HL-60 (cell line): ENCODE measurements at regions not wholly inside any gene's neighbourhood (a gene's known extent, or its start where the extent isn't known, plus 50 kb on each side); places are given as distances from the start of the nearest gene placed in this dataset.
A peak's percentile ranks its signal among the peaks of the same experiment; 100 is the strongest.

Source experiments
- DNase-seq, 2 experiments: peaks; one replicate each; pipeline ENCODE4 v3.0.0-alpha.2; 2010 to 2020; ENCODE audit warnings: low read depth in 1 of 2, low spot score in 1 of 2
- H3K27ac ChIP-seq: fragments of 250-450 bp; sonication (Bioruptor Pico); replicated peaks from 2 replicates; pipeline ENCODE4 v1.5.1; 2020; ENCODE audit warnings: mild to moderate bottlenecking, moderate library complexity
- H3K27me3 ChIP-seq: fragments of 250-450 bp; sonication (Bioruptor Pico); 2 replicates; pipeline ENCODE4 v1.5.1; 2021; ENCODE audit warnings: mild to moderate bottlenecking, moderate library complexity; ENCODE audit not compliant: insufficient read depth, poor library complexity, severe bottlenecking
- H3K4me3 ChIP-seq: replicated peaks from 2 replicates; pipeline ENCODE4 v1.5.1; 2011; ENCODE audit warnings: mild to moderate bottlenecking, control low read depth, low read length; ENCODE audit not compliant: insufficient read depth
- GABPA ChIP-seq: IDR thresholded peaks from 2 replicates; pipeline ENCODE4 v1.6.1; 2012; ENCODE audit warnings: low read depth
- POLR2AphosphoS5 ChIP-seq: IDR thresholded peaks from 2 replicates; pipeline ENCODE4 v1.6.1; 2012; ENCODE audit warnings: low read depth
- SPI1 ChIP-seq: IDR thresholded peaks from 2 replicates; pipeline ENCODE4 v1.6.1; 2012; ENCODE audit warnings: low read depth, mild to moderate bottlenecking, borderline replicate concordance
- TF ChIP-seq, protein P1 (sequence below): IDR thresholded peaks from one replicate; pipeline ENCODE4 v1.5.1; 2011; ENCODE audit warnings: low read length, control low read depth, inconsistent platforms; ENCODE audit not compliant: insufficient read depth
- TF ChIP-seq, protein P2 (sequence below): IDR thresholded peaks from 2 replicates; pipeline ENCODE4 v1.6.1; 2012; ENCODE audit warnings: low read depth; ENCODE audit not compliant: insufficient replicate concordance

DNA sequence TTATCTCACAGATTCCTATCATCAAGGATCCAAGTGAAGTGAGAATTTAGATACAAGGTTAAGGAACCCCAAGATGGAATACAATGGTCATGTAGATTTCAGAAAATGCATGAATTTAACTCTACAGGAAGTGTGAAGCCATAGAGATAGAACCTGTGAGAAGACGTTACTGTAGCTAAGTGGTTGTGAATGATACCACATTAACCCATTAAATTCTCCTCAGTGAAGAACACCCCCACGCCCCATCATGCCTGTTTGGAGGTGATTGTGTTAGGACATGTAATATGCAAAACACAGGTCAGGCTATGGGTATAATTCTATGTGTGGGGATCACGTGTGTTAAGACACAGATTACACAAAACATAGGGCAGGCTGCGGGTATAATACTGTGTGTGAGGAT, 1166.7 kb downstream of the EFNB2 start:
- Histone ChIP-seq H3K4me3 (no peak overlapping the region), H3K27ac (no peak overlapping the region), H3K27me3 (no peaks in the 10 kb centered on the region)
- no peak for DNase-seq
- TF ChIP-seq, protein P1, sequence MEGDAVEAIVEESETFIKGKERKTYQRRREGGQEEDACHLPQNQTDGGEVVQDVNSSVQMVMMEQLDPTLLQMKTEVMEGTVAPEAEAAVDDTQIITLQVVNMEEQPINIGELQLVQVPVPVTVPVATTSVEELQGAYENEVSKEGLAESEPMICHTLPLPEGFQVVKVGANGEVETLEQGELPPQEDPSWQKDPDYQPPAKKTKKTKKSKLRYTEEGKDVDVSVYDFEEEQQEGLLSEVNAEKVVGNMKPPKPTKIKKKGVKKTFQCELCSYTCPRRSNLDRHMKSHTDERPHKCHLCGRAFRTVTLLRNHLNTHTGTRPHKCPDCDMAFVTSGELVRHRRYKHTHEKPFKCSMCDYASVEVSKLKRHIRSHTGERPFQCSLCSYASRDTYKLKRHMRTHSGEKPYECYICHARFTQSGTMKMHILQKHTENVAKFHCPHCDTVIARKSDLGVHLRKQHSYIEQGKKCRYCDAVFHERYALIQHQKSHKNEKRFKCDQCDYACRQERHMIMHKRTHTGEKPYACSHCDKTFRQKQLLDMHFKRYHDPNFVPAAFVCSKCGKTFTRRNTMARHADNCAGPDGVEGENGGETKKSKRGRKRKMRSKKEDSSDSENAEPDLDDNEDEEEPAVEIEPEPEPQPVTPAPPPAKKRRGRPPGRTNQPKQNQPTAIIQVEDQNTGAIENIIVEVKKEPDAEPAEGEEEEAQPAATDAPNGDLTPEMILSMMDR: no peak
- TF ChIP-seq POLR2AphosphoS5: no peak
- TF ChIP-seq, protein P2, sequence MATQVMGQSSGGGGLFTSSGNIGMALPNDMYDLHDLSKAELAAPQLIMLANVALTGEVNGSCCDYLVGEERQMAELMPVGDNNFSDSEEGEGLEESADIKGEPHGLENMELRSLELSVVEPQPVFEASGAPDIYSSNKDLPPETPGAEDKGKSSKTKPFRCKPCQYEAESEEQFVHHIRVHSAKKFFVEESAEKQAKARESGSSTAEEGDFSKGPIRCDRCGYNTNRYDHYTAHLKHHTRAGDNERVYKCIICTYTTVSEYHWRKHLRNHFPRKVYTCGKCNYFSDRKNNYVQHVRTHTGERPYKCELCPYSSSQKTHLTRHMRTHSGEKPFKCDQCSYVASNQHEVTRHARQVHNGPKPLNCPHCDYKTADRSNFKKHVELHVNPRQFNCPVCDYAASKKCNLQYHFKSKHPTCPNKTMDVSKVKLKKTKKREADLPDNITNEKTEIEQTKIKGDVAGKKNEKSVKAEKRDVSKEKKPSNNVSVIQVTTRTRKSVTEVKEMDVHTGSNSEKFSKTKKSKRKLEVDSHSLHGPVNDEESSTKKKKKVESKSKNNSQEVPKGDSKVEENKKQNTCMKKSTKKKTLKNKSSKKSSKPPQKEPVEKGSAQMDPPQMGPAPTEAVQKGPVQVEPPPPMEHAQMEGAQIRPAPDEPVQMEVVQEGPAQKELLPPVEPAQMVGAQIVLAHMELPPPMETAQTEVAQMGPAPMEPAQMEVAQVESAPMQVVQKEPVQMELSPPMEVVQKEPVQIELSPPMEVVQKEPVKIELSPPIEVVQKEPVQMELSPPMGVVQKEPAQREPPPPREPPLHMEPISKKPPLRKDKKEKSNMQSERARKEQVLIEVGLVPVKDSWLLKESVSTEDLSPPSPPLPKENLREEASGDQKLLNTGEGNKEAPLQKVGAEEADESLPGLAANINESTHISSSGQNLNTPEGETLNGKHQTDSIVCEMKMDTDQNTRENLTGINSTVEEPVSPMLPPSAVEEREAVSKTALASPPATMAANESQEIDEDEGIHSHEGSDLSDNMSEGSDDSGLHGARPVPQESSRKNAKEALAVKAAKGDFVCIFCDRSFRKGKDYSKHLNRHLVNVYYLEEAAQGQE: no peak
- TF ChIP-seq GABPA: no peak
- TF ChIP-seq SPI1: no peak

DNA sequence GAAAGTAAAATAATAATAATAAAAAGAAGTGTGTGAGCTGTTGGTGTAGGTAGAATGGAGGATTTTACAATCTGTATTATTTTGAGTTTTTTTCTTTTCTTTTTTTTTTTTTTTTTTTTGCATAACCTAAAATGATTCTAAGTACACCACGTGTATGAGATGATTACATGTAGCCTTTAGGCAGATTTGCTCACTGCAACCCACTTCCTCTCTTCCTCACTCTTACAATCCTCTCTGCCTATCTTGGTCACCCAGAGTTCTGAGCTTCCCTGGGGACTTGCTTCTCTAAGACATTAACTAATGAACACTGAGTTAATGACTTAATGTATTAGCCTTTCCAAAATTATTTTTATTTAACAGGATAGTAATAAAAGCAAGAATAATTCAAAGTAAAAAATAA, 1169.6 kb downstream of the EFNB2 start:
- no peak overlapping the region for H3K27ac ChIP-seq
- no peak overlapping the region for H3K4me3 ChIP-seq
- TF ChIP-seq SPI1: peak; percentile 95
- TF ChIP-seq GABPA: no peak
- H3K27me3 ChIP-seq: no peaks in the 10 kb centered on the region
- DNase-seq: peak; percentile 43 to 80

DNA sequence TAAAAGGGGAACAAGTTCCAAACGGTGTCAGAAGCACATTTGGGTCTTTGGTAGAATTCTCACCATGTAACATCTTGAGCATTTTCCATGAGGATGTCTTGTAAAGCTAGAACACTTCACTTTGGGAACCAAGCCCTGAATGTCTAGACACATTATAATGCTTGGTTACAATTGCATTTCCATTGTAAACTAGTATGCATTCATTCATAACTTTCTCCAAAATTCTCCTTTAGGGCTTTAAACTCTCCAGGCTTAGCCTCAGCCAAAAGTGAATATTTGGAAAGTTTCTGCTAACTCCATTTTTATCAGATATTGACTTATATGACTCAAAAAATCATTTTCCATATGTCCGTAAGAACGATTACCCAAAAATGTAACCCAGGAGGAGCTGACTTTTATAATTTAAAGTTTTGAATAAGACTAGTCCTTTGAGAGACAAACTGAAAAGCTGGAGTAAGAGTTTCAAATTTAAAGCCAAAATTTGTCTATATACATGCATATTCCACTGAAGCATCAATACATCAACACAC, 1170.4 kb downstream of the EFNB2 start:
- H3K27ac ChIP-seq: no peak overlapping the region
- H3K4me3 ChIP-seq: no peak overlapping the region
- H3K27me3 ChIP-seq: no peaks in the 10 kb centered on the region
- TF ChIP-seq, protein P2: no peak
- TF ChIP-seq POLR2AphosphoS5 (no peak), SPI1 (no peak), GABPA (no peak)
- TF ChIP-seq, protein P1: no peak
- no peak for DNase-seq

DNA sequence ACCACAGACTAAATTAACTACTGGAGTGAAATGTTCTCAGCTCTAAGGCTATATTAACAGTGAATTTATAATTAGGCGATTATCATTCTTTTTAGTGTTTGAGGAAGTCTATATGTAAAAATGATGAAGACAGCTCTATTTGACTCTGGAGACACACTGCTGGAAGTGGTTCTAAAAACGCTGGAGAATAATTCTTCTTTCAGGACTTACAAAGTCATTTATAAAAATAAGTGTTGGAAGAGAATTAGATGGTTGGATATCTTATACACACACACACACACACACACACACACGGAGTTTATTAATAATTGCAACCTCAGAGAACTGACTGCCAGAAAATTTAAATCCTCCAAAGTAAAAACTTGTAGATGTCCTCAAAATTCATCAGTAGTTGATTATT, 1171.3 kb downstream of the EFNB2 start:
- Histone ChIP-seq H3K27me3 (no peaks in the 10 kb centered on the region), H3K27ac (peak overlapping the region; percentile 66), H3K4me3 (no peak overlapping the region)
- TF ChIP-seq SPI1: no peak
- TF ChIP-seq, protein P1: no peak
- DNase-seq: no peak
